Urinary bladder (tissue), 3 donors: ENCODE measurements at regions not wholly inside any gene's neighbourhood (a gene's known extent, or its start where the extent isn't known, plus 50 kb on each side); places are given as distances from the start of the nearest gene placed in this dataset.
A peak's percentile ranks its signal among the peaks of the same experiment; 100 is the strongest.
"Not testable (repeated sequence)": the region's sequence is repeated elsewhere in the genome, so short reads cannot be mapped to it uniquely, and the experiment has no call there.

Source experiments
- DNase-seq: peaks from one replicate; pipeline ENCODE4 v3.0.0-alpha.2; 2015; ENCODE audit errors: extremely low spot score
- H3K27ac ChIP-seq: one replicate; pipeline ENCODE4 v1.5.1; 2013; ENCODE audit warnings: low read depth, mild to moderate bottlenecking, moderate library complexity
- H3K36me3 ChIP-seq: one replicate; pipeline ENCODE4 v1.6.1; 2013; ENCODE audit warnings: mild to moderate bottlenecking, moderate library complexity; ENCODE audit not compliant: insufficient read depth
- H3K4me1 ChIP-seq: one replicate; pipeline ENCODE4 v1.6.1; 2013; ENCODE audit warnings: mild to moderate bottlenecking, moderate library complexity; ENCODE audit not compliant: insufficient read depth
- H3K4me3 ChIP-seq: one replicate; pipeline ENCODE4 v1.5.1; 2013; ENCODE audit warnings: low read depth, low read length
- WGBS: extraction: QIAGEN DNeasy Blood & Tissue Kit; methylation state at CpG from one replicate; pipeline ENCODE4 v1.1.7; 2013; 5-methylcytosine and 5-hydroxymethylcytosine counted together
- donor health status: healthy with polysubstance abuse.
- donor health status: healthy.

- not testable (repeated sequence) for DNase-seq, H3K27ac ChIP-seq, H3K4me1 ChIP-seq, H3K36me3 ChIP-seq, H3K4me3 ChIP-seq
These were observed 165.3 kb upstream of the PLGLB2 start for GRCh38 chr2:87582579-87582978.

- not testable (repeated sequence) for H3K4me1 ChIP-seq, DNase-seq, H3K4me3 ChIP-seq, H3K27ac ChIP-seq, H3K36me3 ChIP-seq
- 76% methylated on average over 2 of the region's 2 CpGs for WGBS
These were observed 164.5 kb upstream of the PLGLB2 start for GRCh38 chr2:87583370-87583769.

- H3K36me3 ChIP-seq, H3K4me3 ChIP-seq, H3K4me1 ChIP-seq, H3K27ac ChIP-seq, DNase-seq: not testable (repeated sequence)
- 48% methylated on average over 13 of the region's 15 CpGs for WGBS
These were observed 164.1 kb upstream of the PLGLB2 start for GRCh38 chr2:87583803-87584202.

DNA sequence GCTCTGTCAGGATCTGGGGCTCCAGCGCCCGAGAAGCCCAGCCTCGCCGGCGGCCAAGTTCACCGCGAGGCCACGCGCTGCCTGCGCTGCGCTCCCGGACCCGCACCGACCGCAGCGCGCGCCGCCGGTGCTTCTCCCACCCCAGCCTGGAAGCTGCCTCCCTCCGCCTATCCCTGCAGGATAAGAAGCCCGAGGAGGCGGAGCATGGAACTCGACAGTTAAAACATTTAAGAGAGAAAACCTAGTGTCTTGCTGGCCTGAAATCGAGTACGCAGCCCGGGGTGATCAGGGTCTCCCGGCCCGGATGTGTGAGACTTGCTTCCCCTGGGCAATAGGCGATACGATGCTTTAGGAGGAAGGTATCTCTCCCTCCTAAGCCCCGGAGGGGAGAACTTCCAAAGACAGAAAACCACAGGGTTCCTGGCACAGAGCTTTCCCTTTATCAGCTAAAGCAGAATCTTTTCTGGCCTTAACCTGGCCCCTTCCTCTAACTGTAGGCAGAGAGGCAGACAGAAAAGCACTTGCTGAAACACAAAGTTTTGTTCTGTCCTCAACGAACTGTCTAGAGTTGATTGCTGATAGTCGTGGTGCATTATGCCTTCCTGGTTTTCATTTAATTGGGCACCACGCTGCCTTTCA is 163.5 kb upstream of the PLGLB2 start:
- H3K4me1 ChIP-seq, H3K27ac ChIP-seq, H3K4me3 ChIP-seq, H3K36me3 ChIP-seq, DNase-seq: not testable (repeated sequence)
- WGBS: 8% methylated on average over 30 of the region's 35 CpGs

- not testable (repeated sequence) for H3K4me1 ChIP-seq, H3K36me3 ChIP-seq, H3K4me3 ChIP-seq, H3K27ac ChIP-seq, DNase-seq
- no CpG with 5 or more reads among the region's 1 CpG for WGBS
These were observed 160.0 kb upstream of the PLGLB2 start for GRCh38 chr2:87587934-87588333.

DNA sequence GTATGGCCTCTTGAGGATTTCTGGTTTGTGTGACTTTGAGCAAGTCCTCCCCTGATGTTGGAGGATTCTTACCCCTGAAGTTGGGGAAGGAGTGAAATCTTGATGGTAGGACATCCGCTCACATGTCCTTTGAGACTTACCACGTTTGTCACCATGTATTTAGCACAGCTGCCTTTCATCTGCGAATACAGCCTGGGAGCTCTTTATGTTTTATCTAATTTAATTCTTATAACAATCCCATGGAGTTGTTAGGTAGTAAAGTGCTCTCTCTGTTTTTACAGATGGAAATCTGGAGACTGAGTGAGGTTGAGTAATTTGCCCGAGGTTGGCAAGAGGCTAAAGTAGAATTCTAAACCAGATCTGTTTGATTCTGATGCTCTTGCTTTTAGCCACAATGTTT is 154.9 kb upstream of the PLGLB2 start:
- not testable (repeated sequence) for DNase-seq, H3K36me3 ChIP-seq, H3K4me1 ChIP-seq, H3K4me3 ChIP-seq, H3K27ac ChIP-seq
- 91% methylated on average over 3 of the region's 4 CpGs for WGBS

GRCh38 chr2:87593784-87594610 is 153.9 kb upstream of the PLGLB2 start:
- H3K4me3 ChIP-seq, H3K36me3 ChIP-seq, H3K4me1 ChIP-seq, H3K27ac ChIP-seq: not testable (repeated sequence)
- WGBS: 4% methylated on average over 8 of the region's 10 CpGs
- DNase-seq: peak; percentile 2

DNA sequence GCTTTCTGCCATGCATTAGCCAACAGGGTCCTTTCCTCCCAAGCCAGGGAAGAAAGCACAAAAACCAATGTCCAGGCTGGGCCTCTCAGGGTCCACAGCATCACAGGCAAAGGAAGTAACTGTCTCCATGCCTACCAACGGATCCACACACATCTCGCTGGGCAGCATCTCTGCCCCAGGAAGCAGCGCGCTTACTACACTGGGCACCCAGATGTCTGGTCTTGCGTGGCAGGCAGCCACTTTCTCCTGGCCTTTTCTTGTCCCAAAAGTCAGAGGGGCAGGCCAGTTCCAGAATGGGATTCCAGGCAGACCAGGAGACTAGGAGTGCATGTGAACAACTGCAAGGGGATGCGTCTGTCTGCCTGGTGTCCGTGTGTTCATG is 153.3 kb upstream of the PLGLB2 start:
- H3K4me1 ChIP-seq, H3K4me3 ChIP-seq, H3K36me3 ChIP-seq, DNase-seq, H3K27ac ChIP-seq: not testable (repeated sequence)
- 55% methylated on average over 7 of the region's 7 CpGs for WGBS

DNA sequence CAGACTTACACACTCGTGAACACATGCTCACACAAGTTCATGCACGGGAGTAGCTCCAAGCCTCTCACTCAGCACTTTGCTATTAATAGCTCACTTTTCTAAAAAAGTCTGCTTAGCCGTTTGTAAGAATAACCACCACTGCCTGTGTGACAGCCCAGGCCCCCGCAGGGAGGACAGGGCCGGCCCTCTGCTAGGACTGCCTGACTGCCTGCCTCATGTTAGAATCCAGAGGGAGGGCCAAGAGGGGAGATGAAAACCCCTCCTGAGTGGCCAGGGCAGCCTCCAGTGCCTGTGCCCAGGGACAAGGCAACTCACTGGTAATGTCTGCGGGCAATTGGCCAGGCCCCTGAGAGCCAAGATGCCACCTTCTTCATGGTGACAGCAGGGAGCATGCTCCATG is 152.9 kb upstream of the PLGLB2 start:
- H3K27ac ChIP-seq: peak overlapping the region; percentile 15
- DNase-seq, H3K4me1 ChIP-seq, H3K4me3 ChIP-seq, H3K36me3 ChIP-seq: not testable (repeated sequence)
- 32% methylated on average over 6 of the region's 6 CpGs for WGBS

GRCh38 chr2:87600961-87601360 is 146.9 kb upstream of the PLGLB2 start:
- not testable (repeated sequence) for DNase-seq, H3K4me3 ChIP-seq, H3K36me3 ChIP-seq, H3K27ac ChIP-seq, H3K4me1 ChIP-seq
- 93% methylated on average over 2 of the region's 3 CpGs for WGBS

DNA sequence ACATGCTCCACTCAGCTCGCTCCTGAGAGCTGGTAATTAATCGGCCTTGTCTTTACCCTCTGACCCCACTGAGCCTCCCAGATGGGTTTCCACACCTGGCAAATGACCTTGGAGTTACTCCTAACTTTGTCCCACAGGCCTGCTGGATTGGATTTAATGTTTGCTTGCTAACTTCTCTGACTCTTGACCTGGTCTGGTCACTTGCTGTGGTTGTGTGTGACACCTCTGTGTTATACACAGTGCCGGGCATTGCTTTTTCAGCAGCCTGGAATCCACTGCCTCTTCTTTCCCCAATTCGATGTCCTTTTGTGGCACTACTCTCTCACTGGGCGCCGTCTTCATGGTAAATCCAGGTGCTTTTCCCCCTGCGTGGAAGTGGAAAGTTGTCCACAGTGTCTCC is 145.8 kb upstream of the PLGLB2 start:
- WGBS: 80% methylated on average over 1 of the region's 7 CpGs
- DNase-seq, H3K36me3 ChIP-seq, H3K4me1 ChIP-seq, H3K27ac ChIP-seq, H3K4me3 ChIP-seq: not testable (repeated sequence)

DNA sequence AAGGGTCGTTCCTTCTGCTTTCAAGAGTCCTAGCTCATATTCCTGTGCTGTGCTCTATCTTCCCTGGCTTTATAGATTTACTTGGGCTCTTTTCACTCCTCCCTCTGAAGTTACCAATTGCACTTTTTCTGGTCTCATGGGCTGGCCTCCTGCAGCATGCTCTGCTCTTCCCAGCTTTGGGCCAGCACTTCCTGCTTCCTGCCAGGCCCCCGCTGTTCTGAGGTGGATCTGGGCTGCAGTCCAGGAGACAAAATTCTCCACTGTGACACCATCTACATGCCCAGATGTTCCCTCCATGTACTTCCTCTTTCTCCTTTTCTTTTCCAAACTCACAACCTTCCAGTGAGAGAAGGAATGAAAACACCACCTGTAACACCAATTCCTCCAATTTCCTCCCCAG is 145.2 kb upstream of the PLGLB2 start:
- not testable (repeated sequence) for H3K27ac ChIP-seq, DNase-seq, H3K4me1 ChIP-seq, H3K36me3 ChIP-seq, H3K4me3 ChIP-seq
- WGBS: no CpG with 5 or more reads among the region's 2 CpGs

DNA sequence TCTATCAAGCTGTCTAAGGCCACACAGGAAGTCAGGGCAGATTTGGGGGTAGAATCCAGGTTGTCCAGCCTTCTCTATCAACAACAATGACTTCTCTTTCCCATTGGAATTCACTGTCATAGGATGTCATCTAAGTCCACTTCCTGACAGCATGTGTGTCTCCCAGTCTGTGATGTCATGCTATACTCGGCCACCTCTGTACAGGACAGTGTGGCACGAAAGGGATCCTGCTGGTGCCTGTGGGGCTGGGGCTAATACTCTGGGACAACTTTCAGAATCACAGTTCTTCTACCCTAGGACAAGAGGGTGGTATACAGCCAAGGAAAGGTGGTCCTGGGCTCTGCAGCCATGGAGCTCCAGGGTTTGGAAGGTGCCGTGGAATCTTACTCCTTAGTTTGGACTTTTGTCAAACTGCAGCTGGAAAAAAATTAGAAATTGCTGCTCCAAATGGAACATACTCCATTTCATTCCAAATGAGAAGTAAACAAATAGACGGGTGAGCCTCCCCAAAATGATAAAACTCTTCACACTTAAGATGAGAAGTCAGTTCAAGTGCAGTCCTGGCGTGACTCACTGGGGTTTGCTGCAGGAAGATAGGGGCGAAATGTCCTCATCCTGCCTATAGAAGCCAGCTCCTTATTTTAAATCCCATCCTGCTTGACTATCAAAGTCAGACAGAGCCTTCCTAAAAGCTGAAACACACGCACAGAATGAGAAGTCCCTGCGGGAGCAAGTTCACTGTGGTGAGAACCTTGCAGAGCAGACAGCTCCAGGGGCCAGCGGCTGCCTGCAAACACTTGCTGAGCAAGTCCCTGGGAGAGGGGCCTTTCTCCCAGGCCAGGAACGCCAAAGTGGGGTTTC is 144.2 kb upstream of the PLGLB2 start:
- WGBS: 22% methylated on average over 4 of the region's 10 CpGs
- DNase-seq, H3K27ac ChIP-seq, H3K4me1 ChIP-seq, H3K36me3 ChIP-seq, H3K4me3 ChIP-seq: not testable (repeated sequence)
